Stomach (tissue), 8 donors: ENCODE measurements at regions not wholly inside any gene's neighbourhood (a gene's known extent, or its start where the extent isn't known, plus 50 kb on each side); places are given as distances from the start of the nearest gene placed in this dataset.

Experiments used
- DNase-seq, 2 donors: peaks; one replicate each; pipeline versions ENCODE4 v3.0.0 to v3.0.0-alpha.2; 2013 to 2019
- H3K27ac ChIP-seq, 5 donors: fragments of 200-600 bp in 4 of 5; sonication (generic) in 4 of 5; one replicate each; pipeline ENCODE4 v1.5.1; 2013 to 2019; ENCODE audit warnings: mild to moderate bottlenecking in 1 of 5, moderate library complexity in 1 of 5
- H3K27me3 ChIP-seq, 3 donors: fragments of 200-600 bp; sonication (generic); one replicate each; pipeline ENCODE4 v1.5.1; 2017 to 2019; ENCODE audit warnings: mixed run types in 1 of 3
- H3K36me3 ChIP-seq, 4 donors: fragments of 200-600 bp; sonication (generic); 1 replicate in 3 of 4; 2 replicates in 1 of 4; pipeline ENCODE4 v1.5.1; 2016 to 2019
- H3K4me1 ChIP-seq, 4 donors: fragments of 200-600 bp; sonication (generic); one replicate each; pipeline ENCODE4 v1.5.1; 2016 to 2019
- H3K4me3 ChIP-seq, 4 donors: fragments of 200-600 bp; sonication (generic) in 3 of 4; one replicate each; pipeline ENCODE4 v1.5.1; 2016 to 2019; ENCODE audit warnings: mild to moderate bottlenecking in 1 of 4
- H3K9me3 ChIP-seq, 4 donors: fragments of 200-600 bp; sonication (generic); one replicate each; pipeline ENCODE4 v1.5.1; 2016 to 2019
- EP300 ChIP-seq: sonication (generic); formaldehyde crosslinking; IDR thresholded peaks from one replicate; pipeline ENCODE4 v1.6.1; 2017; ENCODE audit warnings: antibody characterized with exemption
- POLR2A ChIP-seq, 4 donors: fragments of 450-650 bp; IDR thresholded peaks; one replicate each; pipeline ENCODE4 v1.6.1; 2016; ENCODE audit warnings: antibody characterized with exemption in 4 of 4, control low read depth in 2 of 4, mild to moderate bottlenecking in 1 of 4, moderate library complexity in 1 of 4
- POLR2AphosphoS5 ChIP-seq, 3 donors: sonication (generic); formaldehyde crosslinking; IDR thresholded peaks; one replicate each; pipeline ENCODE4 v1.6.1; 2016; ENCODE audit warnings: antibody characterized with exemption in 3 of 3
- WGBS, 5 donors: extraction: QIAGEN DNeasy Blood & Tissue Kit in 3 of 5; methylation state at CpG; one replicate each; pipeline versions ENCODE4 v1.1.5 to v1.1.7; 2013 to 2018; 5-methylcytosine and 5-hydroxymethylcytosine counted together
- intact Hi-C: fragments of 100-400 bp; cut with DNase I; formaldehyde crosslinking; loops from one replicate; pipeline ENCODE4 v1.15.1; 2023; ENCODE audit warnings: low total_unique reads
- TF ChIP-seq, protein P1 (sequence below), 7 experiments: fragments of 450-650 bp in 4 of 7; fragments of 200-600 bp in 3 of 7; sonication (generic) in 3 of 7; IDR thresholded peaks; one replicate each; pipeline ENCODE4 v1.5.1; 2016 to 2019; ENCODE audit warnings: antibody characterized with exemption in 7 of 7, control low read depth in 2 of 7, mild to moderate bottlenecking in 1 of 7
- donor health status: healthy with polysubstance abuse.
- donor health status: Bipolar disorder and iron deficiency.
- donor health status: healthy.

DNA sequence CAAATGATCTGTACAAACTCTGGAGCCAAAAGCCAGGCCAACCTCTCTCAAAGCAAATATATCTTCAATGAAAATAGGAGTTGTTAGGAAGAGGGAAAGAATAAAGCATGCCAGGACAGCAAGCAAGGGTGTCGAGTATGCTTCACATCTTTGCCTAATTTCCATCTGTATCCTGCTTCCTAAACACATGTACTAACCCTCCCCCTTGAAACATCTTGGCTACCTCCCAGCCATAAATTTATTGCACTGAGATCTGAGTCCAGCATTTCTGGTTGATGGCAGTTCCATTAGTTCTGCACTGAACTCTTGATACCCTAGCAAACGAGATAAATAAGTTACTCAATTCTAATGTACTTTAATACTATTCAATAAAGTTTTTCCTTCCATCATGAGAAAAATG is 430.5 kb upstream of the TRAM1L1 start:
- Histone ChIP-seq H3K27ac (no peak overlapping the region), H3K27me3 (no peaks in the 10 kb centered on the region), H3K4me3 (no peak overlapping the region), H3K9me3 (peaks cover 0 to 11% (median 0%) of the 10 kb centered on the region in 4 donors), H3K36me3 (no peaks in the 10 kb centered on the region), H3K4me1 (no peaks in the 10 kb centered on the region)
- intact Hi-C loops = no loop called here
- TF ChIP-seq POLR2A (IDR thresholded peaks at IDR 0.05) (no peak), EP300 (no peak), POLR2AphosphoS5 (IDR thresholded peaks at IDR 0.05) (no peak)
- TF ChIP-seq, protein P1, sequence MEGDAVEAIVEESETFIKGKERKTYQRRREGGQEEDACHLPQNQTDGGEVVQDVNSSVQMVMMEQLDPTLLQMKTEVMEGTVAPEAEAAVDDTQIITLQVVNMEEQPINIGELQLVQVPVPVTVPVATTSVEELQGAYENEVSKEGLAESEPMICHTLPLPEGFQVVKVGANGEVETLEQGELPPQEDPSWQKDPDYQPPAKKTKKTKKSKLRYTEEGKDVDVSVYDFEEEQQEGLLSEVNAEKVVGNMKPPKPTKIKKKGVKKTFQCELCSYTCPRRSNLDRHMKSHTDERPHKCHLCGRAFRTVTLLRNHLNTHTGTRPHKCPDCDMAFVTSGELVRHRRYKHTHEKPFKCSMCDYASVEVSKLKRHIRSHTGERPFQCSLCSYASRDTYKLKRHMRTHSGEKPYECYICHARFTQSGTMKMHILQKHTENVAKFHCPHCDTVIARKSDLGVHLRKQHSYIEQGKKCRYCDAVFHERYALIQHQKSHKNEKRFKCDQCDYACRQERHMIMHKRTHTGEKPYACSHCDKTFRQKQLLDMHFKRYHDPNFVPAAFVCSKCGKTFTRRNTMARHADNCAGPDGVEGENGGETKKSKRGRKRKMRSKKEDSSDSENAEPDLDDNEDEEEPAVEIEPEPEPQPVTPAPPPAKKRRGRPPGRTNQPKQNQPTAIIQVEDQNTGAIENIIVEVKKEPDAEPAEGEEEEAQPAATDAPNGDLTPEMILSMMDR (IDR thresholded peaks at IDR 0.05) = no peak
- peak in 1 of 2 donors; percentile 1 for DNase-seq
- 34 to 62% (median 50%) methylated on average over 2 of the region's 2 CpGs for WGBS, 5 donors

DNA sequence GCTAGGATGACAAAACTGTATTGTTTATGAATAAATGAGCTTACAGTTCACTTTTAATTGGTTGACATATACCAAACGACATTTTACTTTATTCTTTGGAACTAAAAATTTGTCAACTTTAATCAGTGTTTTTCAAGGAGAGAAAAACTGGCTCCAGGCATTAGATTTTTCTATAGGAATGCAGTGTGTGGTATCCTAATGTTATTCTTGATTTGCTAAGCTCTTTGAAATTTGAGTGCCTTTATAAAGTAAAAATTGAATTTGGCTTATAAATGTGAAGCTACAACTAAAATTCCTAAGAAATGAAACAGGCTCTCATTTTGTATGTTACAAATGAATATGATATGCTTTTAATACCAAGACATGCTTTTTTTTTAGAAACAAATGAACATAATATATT is 442.2 kb upstream of the TRAM1L1 start:
- Histone ChIP-seq H3K4me1 (no peaks in the 10 kb centered on the region), H3K9me3 (no peaks in the 10 kb centered on the region), H3K27me3 (no peaks in the 10 kb centered on the region), H3K4me3 (no peak overlapping the region), H3K27ac (no peak overlapping the region), H3K36me3 (no peaks in the 10 kb centered on the region)
- WGBS, 5 donors = 46 to 61% (median 52%) methylated on average over 1 of the region's 1 CpG
- TF ChIP-seq POLR2A (IDR thresholded peaks at IDR 0.05) (no peak), POLR2AphosphoS5 (IDR thresholded peaks at IDR 0.05) (no peak), EP300 (no peak)
- TF ChIP-seq, protein P1 (IDR thresholded peaks at IDR 0.05) = no peak
- DNase-seq = no peak
- intact Hi-C loops = no loop called here

DNA sequence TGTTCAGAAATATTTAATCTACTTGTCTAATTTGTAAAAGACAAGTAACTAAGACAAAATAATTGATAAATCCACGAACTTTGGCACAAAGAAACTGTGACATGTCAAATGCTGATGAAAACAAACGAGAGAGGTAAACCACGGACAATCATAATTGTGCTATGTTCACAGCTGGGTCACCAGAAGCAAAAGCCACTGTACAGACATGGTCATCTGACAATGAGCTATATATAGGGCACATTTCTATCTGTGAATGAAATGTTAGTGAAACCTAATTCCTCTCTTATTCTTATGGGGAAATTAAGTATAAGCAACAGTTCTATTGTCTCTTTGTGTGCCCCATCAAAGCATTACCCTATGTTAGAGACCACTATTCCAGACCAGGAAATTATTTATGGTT is 444.0 kb upstream of the TRAM1L1 start:
- H3K4me3 ChIP-seq = no peak overlapping the region
- H3K4me1 ChIP-seq = no peaks in the 10 kb centered on the region
- intact Hi-C loops = no loop called here
- no peak overlapping the region for H3K27ac ChIP-seq
- H3K27me3 ChIP-seq = no peaks in the 10 kb centered on the region
- no peak for DNase-seq
- no peaks in the 10 kb centered on the region for H3K36me3 ChIP-seq
- 49 to 68% (median 54%) methylated on average over 3 of the region's 3 CpGs for WGBS, 5 donors
- TF ChIP-seq POLR2A (IDR thresholded peaks at IDR 0.05) (no peak), EP300 (no peak), POLR2AphosphoS5 (IDR thresholded peaks at IDR 0.05) (no peak)
- TF ChIP-seq, protein P1 (IDR thresholded peaks at IDR 0.05) = no peak
- no peaks in the 10 kb centered on the region for H3K9me3 ChIP-seq

DNA sequence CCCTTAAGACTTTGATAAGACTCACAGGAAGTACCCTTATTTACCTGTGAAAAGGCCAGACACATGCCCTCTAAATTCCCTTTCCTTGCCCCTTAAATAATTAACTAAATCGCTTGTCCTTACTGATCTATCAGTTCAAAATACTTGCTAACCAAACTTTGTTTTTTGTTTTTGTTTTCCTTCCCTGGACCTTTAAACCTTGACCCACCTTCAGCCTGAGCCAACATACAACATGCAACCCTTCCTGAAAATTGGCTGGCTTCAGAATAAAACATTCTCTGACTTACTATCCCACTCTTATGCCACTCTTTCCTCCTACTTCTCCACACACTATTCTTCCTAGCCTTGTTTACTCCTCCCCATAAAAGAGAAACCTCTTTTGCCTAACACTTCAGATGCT is 448.1 kb upstream of the TRAM1L1 start:
- Histone ChIP-seq H3K27me3 (no peaks in the 10 kb centered on the region), H3K4me1 (no peaks in the 10 kb centered on the region), H3K4me3 (no peak overlapping the region), H3K27ac (no peak overlapping the region), H3K36me3 (no peaks in the 10 kb centered on the region), H3K9me3 (no peaks in the 10 kb centered on the region)
- TF ChIP-seq EP300 = no peak
- TF ChIP-seq, protein P1 (IDR thresholded peaks at IDR 0.05) = no peak
- TF ChIP-seq POLR2A (IDR thresholded peaks at IDR 0.05) = no peak
- no peak for TF ChIP-seq POLR2AphosphoS5 (IDR thresholded peaks at IDR 0.05)
- intact Hi-C loops = no loop called here
- no peak for DNase-seq
- WGBS, 5 donors = 27 to 69% (median 58%) methylated on average over 1 of the region's 1 CpG
